ENCODE measurements at regions not wholly inside any gene's neighbourhood (a gene's known extent, or its start where the extent isn't known, plus 50 kb on each side); places are given as distances from the start of the nearest gene placed in this dataset.

DNA sequence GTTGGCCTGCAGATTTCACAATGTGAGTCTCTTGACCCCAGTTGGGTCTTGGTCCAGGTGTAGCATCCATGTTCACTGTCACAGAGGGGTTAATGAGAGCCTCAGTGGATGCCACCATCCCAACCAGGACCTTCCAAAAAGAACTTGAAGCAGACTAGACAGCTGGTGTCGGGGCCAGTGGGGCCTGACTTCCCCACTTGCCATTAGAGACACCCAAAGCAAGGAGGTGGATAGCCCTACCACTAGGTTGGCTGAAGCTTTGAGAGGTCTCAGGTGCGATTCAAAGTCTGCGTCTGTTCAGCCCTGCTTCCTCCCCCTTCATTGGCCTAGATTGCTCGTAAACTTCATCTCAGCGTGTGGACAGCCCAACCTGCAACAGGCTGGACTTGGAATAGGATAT is 196.4 kb upstream of the RREB1 start:
- H3K4me3 Mint-ChIP-seq = no peak overlapping the region
- DNase-seq (ENCODE audit: low read depth, low spot score) = no peak
- no peaks in the 10 kb centered on the region for H3K9me3 Mint-ChIP-seq
- H3K4me1 Mint-ChIP-seq = peaks cover 18% of the 10 kb centered on the region
- TF ChIP-seq CTCF (conservative IDR thresholded peaks at IDR 0.05) = no peak
- H3K27me3 Mint-ChIP-seq (ENCODE audit: low read depth) = no peaks in the 10 kb centered on the region
- no peaks in the 10 kb centered on the region for H3K36me3 Mint-ChIP-seq (ENCODE audit: low read depth)
- H3K27ac Mint-ChIP-seq (ENCODE audit: unreplicated experiment) = peak overlapping the region; percentile 73

- no peak for DNase-seq (ENCODE audit: low read depth, low spot score)
- no peaks in the 10 kb centered on the region for H3K9me3 Mint-ChIP-seq
- H3K36me3 Mint-ChIP-seq (ENCODE audit: low read depth) = no peaks in the 10 kb centered on the region
- no peak for TF ChIP-seq CTCF (conservative IDR thresholded peaks at IDR 0.05)
- no peak overlapping the region for H3K27ac Mint-ChIP-seq (ENCODE audit: unreplicated experiment)
- H3K4me3 Mint-ChIP-seq = no peak overlapping the region
- H3K4me1 Mint-ChIP-seq = peaks cover 5% of the 10 kb centered on the region
- no peaks in the 10 kb centered on the region for H3K27me3 Mint-ChIP-seq (ENCODE audit: low read depth)
Observed at GRCh38 chr6:6912817-6913744, 194.7 kb upstream of the RREB1 start.

DNA sequence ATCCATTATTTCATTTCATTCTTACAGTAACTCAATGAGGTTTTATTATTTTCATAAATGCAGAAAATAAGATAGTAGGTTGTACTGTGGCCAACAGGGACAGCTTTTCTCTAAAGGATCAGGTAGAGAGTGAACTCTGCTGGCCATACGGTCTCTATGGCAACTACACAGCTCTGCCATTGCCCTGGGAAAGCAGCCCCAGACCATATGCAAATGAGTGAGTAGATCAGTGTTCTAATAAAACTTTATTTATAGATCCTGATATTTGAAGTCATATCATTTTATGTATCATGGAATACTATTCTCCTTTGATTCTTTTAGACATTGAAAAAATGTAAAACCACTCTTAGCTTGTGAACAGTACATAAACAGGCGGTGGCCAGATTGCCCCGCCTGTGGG is 192.5 kb upstream of the RREB1 start:
- H3K27me3 Mint-ChIP-seq (ENCODE audit: low read depth) = no peaks in the 10 kb centered on the region
- no peaks in the 10 kb centered on the region for H3K9me3 Mint-ChIP-seq
- no peak for TF ChIP-seq CTCF (conservative IDR thresholded peaks at IDR 0.05)
- H3K4me1 Mint-ChIP-seq = peaks cover 5% of the 10 kb centered on the region
- H3K36me3 Mint-ChIP-seq (ENCODE audit: low read depth) = no peaks in the 10 kb centered on the region
- no peak overlapping the region for H3K27ac Mint-ChIP-seq (ENCODE audit: unreplicated experiment)
- no peak for DNase-seq (ENCODE audit: low read depth, low spot score)
- no peak overlapping the region for H3K4me3 Mint-ChIP-seq

- Mint-ChIP-seq H3K4me1 (peaks cover 5% of the 10 kb centered on the region), H3K36me3 (ENCODE audit: low read depth) (no peaks in the 10 kb centered on the region), H3K4me3 (no peak overlapping the region), H3K27ac (ENCODE audit: unreplicated experiment) (no peak overlapping the region), H3K27me3 (ENCODE audit: low read depth) (no peaks in the 10 kb centered on the region), H3K9me3 (no peaks in the 10 kb centered on the region)
- DNase-seq (ENCODE audit: low read depth, low spot score) = no peak
- no peak for TF ChIP-seq CTCF (conservative IDR thresholded peaks at IDR 0.05)
Observed at GRCh38 chr6:6915813-6916547, 191.8 kb upstream of the RREB1 start.

DNA sequence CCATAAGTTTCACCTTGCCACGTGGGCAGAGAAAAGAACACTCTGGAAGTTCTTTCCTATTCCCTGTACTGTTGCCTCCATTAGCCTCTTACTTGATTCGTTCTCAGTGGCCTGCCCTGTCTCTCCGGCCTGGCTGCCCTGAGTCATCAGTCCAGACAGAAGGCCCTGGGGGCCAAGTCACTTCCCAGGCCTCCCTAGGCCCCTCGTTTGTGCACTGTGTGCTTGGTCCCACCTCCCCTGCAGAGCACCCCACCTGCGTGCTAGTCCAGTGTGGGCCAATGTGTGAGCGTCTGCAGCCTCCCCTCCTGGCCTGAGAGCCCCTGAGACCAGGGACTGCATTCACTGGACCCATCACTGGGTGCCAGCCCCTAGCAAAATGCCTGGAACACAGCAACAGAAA is 191.2 kb upstream of the RREB1 start:
- Mint-ChIP-seq H3K27me3 (ENCODE audit: low read depth) (no peaks in the 10 kb centered on the region), H3K4me1 (peaks cover 5% of the 10 kb centered on the region), H3K27ac (ENCODE audit: unreplicated experiment) (peak overlapping the region; percentile 27), H3K4me3 (no peak overlapping the region), H3K9me3 (no peaks in the 10 kb centered on the region), H3K36me3 (ENCODE audit: low read depth) (no peaks in the 10 kb centered on the region)
- no peak for DNase-seq (ENCODE audit: low read depth, low spot score)
- no peak for TF ChIP-seq CTCF (conservative IDR thresholded peaks at IDR 0.05)
